Ovary (tissue), 3 donors: ENCODE measurements at regions not wholly inside any gene's neighbourhood (a gene's known extent, or its start where the extent isn't known, plus 50 kb on each side); places are given as distances from the start of the nearest gene placed in this dataset.

Experiments used
- CTCF ChIP-seq, 3 donors: fragments of 450-650 bp in 2 of 3; fragments of 200-600 bp in 1 of 3; IDR thresholded peaks; one replicate each; pipeline versions ENCODE4 v1.5.1 to v1.8.0; 2016 to 2022; ENCODE audit warnings: antibody characterized with exemption in 3 of 3, mild to moderate bottlenecking in 1 of 3
- EP300 ChIP-seq: sonication (generic); formaldehyde crosslinking; IDR thresholded peaks from one replicate; pipeline ENCODE4 v1.6.1; 2017; ENCODE audit warnings: antibody characterized with exemption
- POLR2A ChIP-seq: fragments of 450-650 bp; IDR thresholded peaks from one replicate; pipeline ENCODE4 v1.6.1; 2017; ENCODE audit warnings: antibody characterized with exemption, mild to moderate bottlenecking, moderate library complexity
- donor health status: DM: no; HTN: no; CAD: no.

- TF ChIP-seq CTCF (IDR thresholded peaks at IDR 0.05) = no peak
- TF ChIP-seq POLR2A = no peak
- no peak for TF ChIP-seq EP300
Measured at GRCh38 chr20:48354320-48354876, 473.4 kb downstream of the PREX1 start.
